ENCODE measurements at regions not wholly inside any gene's neighbourhood (a gene's known extent, or its start where the extent isn't known, plus 50 kb on each side); places are given as distances from the start of the nearest gene placed in this dataset.

- no peak for TF ChIP-seq CTCF (conservative IDR thresholded peaks at IDR 0.05; ENCODE audit: control insufficient read depth, insufficient read depth, low read depth, low read length)
- no peak for DNase-seq (ENCODE audit: low read depth)
- H3K4me3 ChIP-seq (ENCODE audit: control insufficient read depth, low read depth, low read length): no peak overlapping the region
Observed at GRCh38 chr6:18584372-18584771, 197.2 kb downstream of the RNF144B start.

GRCh38 chr6:18585032-18585573, 198.0 kb downstream of the RNF144B start:
- H3K4me3 ChIP-seq (ENCODE audit: control insufficient read depth, low read depth, low read length): no peak overlapping the region
- peak; percentile 86 for DNase-seq (ENCODE audit: low read depth)
- no peak for TF ChIP-seq CTCF (conservative IDR thresholded peaks at IDR 0.05; ENCODE audit: control insufficient read depth, insufficient read depth, low read depth, low read length)

GRCh38 chr6:18586133-18586532, 199.0 kb downstream of the RNF144B start:
- DNase-seq (ENCODE audit: low read depth): no peak
- TF ChIP-seq CTCF (conservative IDR thresholded peaks at IDR 0.05; ENCODE audit: control insufficient read depth, insufficient read depth, low read depth, low read length): no peak
- no peak overlapping the region for H3K4me3 ChIP-seq (ENCODE audit: control insufficient read depth, low read depth, low read length)

- peak; percentile 72 for DNase-seq (ENCODE audit: low read depth)
- TF ChIP-seq CTCF (conservative IDR thresholded peaks at IDR 0.05; ENCODE audit: control insufficient read depth, insufficient read depth, low read depth, low read length): peak; percentile 98
- H3K4me3 ChIP-seq (ENCODE audit: control insufficient read depth, low read depth, low read length): no peak overlapping the region
Observed at GRCh38 chr6:18595774-18596530, 208.8 kb downstream of the RNF144B start.

- H3K4me3 ChIP-seq (ENCODE audit: control insufficient read depth, low read depth, low read length): no peak overlapping the region
- TF ChIP-seq CTCF (conservative IDR thresholded peaks at IDR 0.05; ENCODE audit: control insufficient read depth, insufficient read depth, low read depth, low read length): no peak
- DNase-seq (ENCODE audit: low read depth): no peak
Observed at GRCh38 chr6:18596531-18596835, 209.3 kb downstream of the RNF144B start.

- H3K4me3 ChIP-seq (ENCODE audit: control insufficient read depth, low read depth, low read length): no peak overlapping the region
- TF ChIP-seq CTCF (conservative IDR thresholded peaks at IDR 0.05; ENCODE audit: control insufficient read depth, insufficient read depth, low read depth, low read length): no peak
- peak; percentile 8 for DNase-seq (ENCODE audit: low read depth)
Observed at GRCh38 chr6:18598551-18599264, 211.6 kb downstream of the RNF144B start.

Data from fibroblast of mammary gland (primary cell).